HEK293 (cell line): ENCODE measurements at regions not wholly inside any gene's neighbourhood (a gene's known extent, or its start where the extent isn't known, plus 50 kb on each side); places are given as distances from the start of the nearest gene placed in this dataset.

Experiments used
- CTCF ChIP-seq: fragments of 450-650 bp; formaldehyde crosslinking; IDR thresholded peaks from 2 replicates; pipeline ENCODE4 v1.5.1; 2016; ENCODE audit warnings: missing biosample characterization, missing genetic modification characterization
- EGR2 ChIP-seq: fragments of 450-650 bp; formaldehyde crosslinking; IDR thresholded peaks from 2 replicates; pipeline ENCODE4 v1.5.1; 2016; ENCODE audit warnings: low read depth, missing biosample characterization, missing genetic modification characterization
- KLF10 ChIP-seq: fragments of 450-650 bp; IDR thresholded peaks from 2 replicates; pipeline ENCODE4 v1.5.1; 2018; ENCODE audit warnings: missing biosample characterization, mild to moderate bottlenecking, missing genetic modification characterization
- ZNF121 ChIP-seq: fragments of 450-650 bp; formaldehyde crosslinking; IDR thresholded peaks from 2 replicates; pipeline ENCODE4 v1.5.1; 2016; ENCODE audit warnings: missing biosample characterization, missing genetic modification characterization
- ZNF274 ChIP-seq, 2 experiments: fragments of 200-500 bp in 1 of 2; fragments of 450-650 bp in 1 of 2; sonication (Bioruptor generic) in 1 of 2; formaldehyde crosslinking in 1 of 2; IDR thresholded peaks; 2 replicates each; pipeline versions ENCODE4 v1.5.1 to v1.6.1; 2014 to 2016; ENCODE audit warnings: borderline replicate concordance in 1 of 2, inconsistent platforms in 1 of 2, low read length in 1 of 2, missing biosample characterization in 1 of 2, missing genetic modification characterization in 1 of 2
- ZNF335 ChIP-seq: fragments of 450-650 bp; formaldehyde crosslinking; conservative IDR thresholded peaks from 2 replicates; pipeline ENCODE4 v1.5.1; 2016; ENCODE audit warnings: missing biosample characterization, missing genetic modification characterization
- ZNF473 ChIP-seq: fragments of 450-650 bp; formaldehyde crosslinking; IDR thresholded peaks from 2 replicates; pipeline ENCODE4 v1.5.1; 2017; ENCODE audit warnings: missing biosample characterization, missing genetic modification characterization
- ZNF501 ChIP-seq: fragments of 450-650 bp; formaldehyde crosslinking; IDR thresholded peaks from 2 replicates; pipeline ENCODE4 v1.5.1; 2016; ENCODE audit warnings: missing biosample characterization, missing genetic modification characterization
- ZNF518A ChIP-seq: fragments of 450-650 bp; formaldehyde crosslinking; conservative IDR thresholded peaks from 2 replicates; pipeline ENCODE4 v1.5.1; 2016; ENCODE audit warnings: low read depth, missing biosample characterization, missing genetic modification characterization
- ZNF639 ChIP-seq: fragments of 450-650 bp; formaldehyde crosslinking; IDR thresholded peaks from 2 replicates; pipeline ENCODE4 v1.5.1; 2016; ENCODE audit warnings: missing biosample characterization, missing genetic modification characterization
- ZNF654 ChIP-seq: fragments of 450-650 bp; formaldehyde crosslinking; IDR thresholded peaks from 2 replicates; pipeline ENCODE4 v1.5.1; 2016; ENCODE audit warnings: low read depth, missing biosample characterization, missing genetic modification characterization
- ZNF670 ChIP-seq: fragments of 450-650 bp; formaldehyde crosslinking; IDR thresholded peaks from 2 replicates; pipeline ENCODE4 v1.5.1; 2016; ENCODE audit warnings: missing biosample characterization, missing genetic modification characterization, low read depth
- ZNF704 ChIP-seq: fragments of 450-650 bp; formaldehyde crosslinking; IDR thresholded peaks from 2 replicates; pipeline ENCODE4 v1.5.1; 2016; ENCODE audit warnings: missing biosample characterization, missing genetic modification characterization

- no peak for TF ChIP-seq ZNF518A (tag by site-specific recombination)
- no peak for TF ChIP-seq ZNF704 (tag by site-specific recombination)
- TF ChIP-seq ZNF670 = no peak
- TF ChIP-seq CTCF (tag by site-specific recombination) = no peak
- TF ChIP-seq ZNF639 (tag by site-specific recombination) = no peak
- TF ChIP-seq ZNF501 (tag by site-specific recombination) = no peak
- no peak for TF ChIP-seq ZNF335 (tag by site-specific recombination)
- no peak for TF ChIP-seq ZNF121 (tag by site-specific recombination)
- TF ChIP-seq ZNF654 (tag by site-specific recombination) = no peak
- no peak for TF ChIP-seq KLF10
- no peak for TF ChIP-seq ZNF473 (tag by site-specific recombination)
- no peak for TF ChIP-seq ZNF274 (IDR thresholded peaks at IDR 0.05; ENCODE audit: low read length)
- no peak for TF ChIP-seq ZNF274 (tag by site-specific recombination; IDR thresholded peaks at IDR 0.05; ENCODE audit: borderline replicate concordance)
- no peak for TF ChIP-seq EGR2
Observed at GRCh38 chr5:175060257-175060656, 335.9 kb downstream of the MSX2 start.
